Subcutaneous abdominal adipose tissue (tissue), 5 donors: ENCODE measurements at regions not wholly inside any gene's neighbourhood (a gene's known extent, or its start where the extent isn't known, plus 50 kb on each side); places are given as distances from the start of the nearest gene placed in this dataset.

ENCODE experiments used
- H3K27ac ChIP-seq: one replicate; pipeline ENCODE4 v1.7.0; 2013; ENCODE audit warnings: low read depth, mild to moderate bottlenecking, inconsistent platforms, low read length, moderate library complexity
- H3K27me3 ChIP-seq, 5 donors: one replicate each; pipeline ENCODE4 v1.7.0; 2013; ENCODE audit warnings: low read length in 5 of 5, inconsistent platforms in 1 of 5; ENCODE audit not compliant: control insufficient read depth in 5 of 5, insufficient read depth in 4 of 5
- H3K36me3 ChIP-seq, 5 donors: one replicate each; pipeline ENCODE4 v1.7.0; 2013; ENCODE audit warnings: low read length in 5 of 5; ENCODE audit not compliant: control insufficient read depth in 5 of 5, insufficient read depth in 5 of 5
- H3K4me1 ChIP-seq, 5 donors: one replicate each; pipeline ENCODE4 v1.7.0; 2013; ENCODE audit warnings: low read length in 5 of 5, mild to moderate bottlenecking in 3 of 5, moderate library complexity in 1 of 5; ENCODE audit not compliant: control insufficient read depth in 5 of 5, insufficient read depth in 5 of 5
- H3K4me3 ChIP-seq, 5 donors: one replicate each; pipeline ENCODE4 v1.7.0; 2013; ENCODE audit warnings: low read length in 5 of 5, low read depth in 1 of 5
- H3K9ac ChIP-seq, 5 donors: one replicate each; pipeline ENCODE4 v1.7.0; 2013; ENCODE audit warnings: low read length in 5 of 5, mild to moderate bottlenecking in 4 of 5, moderate library complexity in 3 of 5
- H3K9me3 ChIP-seq, 5 donors: one replicate each; pipeline ENCODE4 v1.7.0; 2013; ENCODE audit warnings: low read length in 5 of 5; ENCODE audit not compliant: control insufficient read depth in 5 of 5
- donor health status: healthy.
- donor health status: healthy.
- donor health status: healthy.
- donor health status: healthy.
- donor health status: healthy.

GRCh38 chr6:56695702-56696101 is 53.0 kb upstream of the DST start:
- Histone ChIP-seq H3K4me3 (no peak overlapping the region), H3K36me3 (no peaks in the 10 kb centered on the region), H3K9me3 (no peaks in the 10 kb centered on the region), H3K27me3 (no peaks in the 10 kb centered on the region), H3K4me1 (peaks cover 0 to 24% (median 17%) of the 10 kb centered on the region in 5 donors), H3K9ac (no peak overlapping the region), H3K27ac (no peak overlapping the region)

- Histone ChIP-seq H3K9ac (no peak overlapping the region), H3K27ac (no peak overlapping the region), H3K4me1 (peaks cover 0 to 35% (median 27%) of the 10 kb centered on the region in 5 donors), H3K4me3 (no peak overlapping the region), H3K9me3 (no peaks in the 10 kb centered on the region), H3K27me3 (no peaks in the 10 kb centered on the region), H3K36me3 (no peaks in the 10 kb centered on the region)
Measured at GRCh38 chr6:56694002-56694401, 51.3 kb upstream of the DST start.

- Histone ChIP-seq H3K27me3 (no peaks in the 10 kb centered on the region), H3K36me3 (no peaks in the 10 kb centered on the region), H3K4me1 (peaks cover 0 to 35% (median 27%) of the 10 kb centered on the region in 5 donors), H3K9me3 (no peaks in the 10 kb centered on the region), H3K9ac (peak overlapping the region in 3 of 5 donors; percentile 1 to 87 (median 57)), H3K4me3 (peak overlapping the region; percentile 41 to 60 (median 50)), H3K27ac (peak overlapping the region; percentile 95)
Measured at GRCh38 chr6:56693246-56693607, 50.5 kb upstream of the DST start.

GRCh38 chr6:56692523-56693245 is 50.0 kb upstream of the DST start:
- Histone ChIP-seq H3K9me3 (no peaks in the 10 kb centered on the region), H3K4me3 (peak overlapping the region; percentile 41 to 60 (median 50)), H3K36me3 (no peaks in the 10 kb centered on the region), H3K9ac (peak overlapping the region; percentile 33 to 87 (median 63)), H3K27ac (peak overlapping the region; percentile 95), H3K4me1 (peaks cover 0 to 35% (median 27%) of the 10 kb centered on the region in 5 donors), H3K27me3 (no peaks in the 10 kb centered on the region)
